Neuronal stem cell (in vitro differentiated cells): ENCODE measurements at regions not wholly inside any gene's neighbourhood (a gene's known extent, or its start where the extent isn't known, plus 50 kb on each side); places are given as distances from the start of the nearest gene placed in this dataset.

Experiments used
- DNase-seq: peaks from one replicate; pipeline ENCODE4 v3.0.0-alpha.2; 2013; ENCODE audit warnings: low spot score
- H2AFZ ChIP-seq: one replicate; pipeline ENCODE4 v1.6.1; 2013; ENCODE audit warnings: mild to moderate bottlenecking, low read length, inconsistent platforms
- H2AK5ac ChIP-seq: 2 replicates; pipeline ENCODE4 v1.6.1; 2013; ENCODE audit warnings: low read depth, mild to moderate bottlenecking, inconsistent platforms, low read length, moderate library complexity, mixed read lengths
- H2BK120ac ChIP-seq: 2 replicates; pipeline ENCODE4 v1.6.1; 2013; ENCODE audit warnings: low read depth, mild to moderate bottlenecking, inconsistent platforms, low read length, moderate library complexity, mixed read lengths
- H2BK12ac ChIP-seq: one replicate; pipeline ENCODE4 v1.6.1; 2013; ENCODE audit warnings: low read length, inconsistent platforms
- H2BK15ac ChIP-seq: 2 replicates; pipeline ENCODE4 v1.6.1; 2013; ENCODE audit warnings: mild to moderate bottlenecking, low read length, inconsistent platforms, mixed read lengths
- H2BK5ac ChIP-seq: one replicate; pipeline ENCODE4 v1.6.1; 2013; ENCODE audit warnings: inconsistent platforms, mild to moderate bottlenecking, low read length, moderate library complexity
- H3K14ac ChIP-seq: one replicate; pipeline ENCODE4 v1.6.1; 2013; ENCODE audit warnings: low read length, inconsistent platforms
- H3K18ac ChIP-seq: 2 replicates; pipeline ENCODE4 v1.6.1; 2013; ENCODE audit warnings: low read length, inconsistent platforms
- H3K23ac ChIP-seq: 2 replicates; pipeline ENCODE4 v1.6.1; 2013; ENCODE audit warnings: low read depth, mild to moderate bottlenecking, mixed read lengths, low read length, inconsistent platforms; ENCODE audit not compliant: poor library complexity
- H3K27ac ChIP-seq: replicated peaks from 3 replicates; pipeline ENCODE4 v1.5.1; 2013; ENCODE audit warnings: low read length, inconsistent platforms
- H3K27me3 ChIP-seq, 3 experiments: 2 replicates each; pipeline ENCODE4 v1.6.1; 2013; ENCODE audit warnings: low read length in 3 of 3, mild to moderate bottlenecking in 2 of 3, inconsistent platforms in 1 of 3, low read depth in 1 of 3, mixed read lengths in 1 of 3, moderate library complexity in 1 of 3; ENCODE audit not compliant: control insufficient read depth in 3 of 3, insufficient read depth in 3 of 3
- H3K36me3 ChIP-seq, 2 donors: replicated peaks in 1 of 2; 2 replicates each; pipeline ENCODE4 v1.6.1; 2013; ENCODE audit warnings: low read length in 2 of 2; ENCODE audit not compliant: control insufficient read depth in 2 of 2, insufficient read depth in 2 of 2
- H3K4ac ChIP-seq: 2 replicates; pipeline ENCODE4 v1.6.1; 2013; ENCODE audit warnings: inconsistent platforms, mild to moderate bottlenecking, low read length, moderate library complexity
- H3K4me1 ChIP-seq, 2 donors: 1 replicate in 1 of 2; 2 replicates in 1 of 2; pipeline ENCODE4 v1.6.1; 2013; ENCODE audit warnings: low read length in 2 of 2, low read depth in 1 of 2; ENCODE audit not compliant: control insufficient read depth in 2 of 2, insufficient read depth in 1 of 2
- H3K4me2 ChIP-seq: one replicate; pipeline ENCODE4 v1.6.1; 2013; ENCODE audit warnings: mild to moderate bottlenecking, low read length, inconsistent platforms; ENCODE audit not compliant: insufficient read depth, poor library complexity, severe bottlenecking
- H3K4me3 ChIP-seq, 2 donors: 2 replicates each; pipeline ENCODE4 v1.5.1; 2013; ENCODE audit warnings: low read length in 2 of 2, mild to moderate bottlenecking in 2 of 2, inconsistent platforms in 1 of 2, moderate library complexity in 1 of 2
- H3K79me1 ChIP-seq: one replicate; pipeline ENCODE4 v1.6.1; 2013; ENCODE audit warnings: low read depth, mild to moderate bottlenecking, inconsistent platforms, low read length, moderate library complexity
- H3K9ac ChIP-seq: one replicate; pipeline ENCODE4 v1.6.1; 2013; ENCODE audit warnings: mild to moderate bottlenecking, low read depth, low read length, inconsistent platforms; ENCODE audit not compliant: poor library complexity
- H3K9me3 ChIP-seq, 2 donors: replicated peaks in 1 of 2; 2 replicates each; pipeline versions ENCODE3 to v1.6.1; 2013; ENCODE audit warnings: low read length in 2 of 2, mild to moderate bottlenecking in 2 of 2, inconsistent platforms in 1 of 2, low read depth in 1 of 2, mixed read lengths in 1 of 2, moderate library complexity in 1 of 2; ENCODE audit not compliant: control insufficient read depth in 2 of 2, insufficient read depth in 1 of 2
- H4K8ac ChIP-seq: one replicate; pipeline ENCODE4 v1.6.1; 2013; ENCODE audit warnings: low read depth, mild to moderate bottlenecking, inconsistent platforms, low read length, moderate library complexity
- H4K91ac ChIP-seq: one replicate; pipeline ENCODE4 v1.6.1; 2013; ENCODE audit warnings: low read length, low read depth, mild to moderate bottlenecking, inconsistent platforms; ENCODE audit not compliant: poor library complexity
- WGBS, 2 donors: extraction: QIAGEN DNeasy Blood & Tissue Kit; methylation state at CpG; one replicate each; pipeline ENCODE4 v1.1.7; 2013; ENCODE audit warnings: missing lambda C conversion rate in 2 of 2, mixed read lengths in 1 of 2; ENCODE audit not compliant: insufficient read length in 2 of 2, insufficient replicate concordance in 1 of 2; ENCODE audit errors: extremely low coverage in 2 of 2; 5-methylcytosine and 5-hydroxymethylcytosine counted together

DNA sequence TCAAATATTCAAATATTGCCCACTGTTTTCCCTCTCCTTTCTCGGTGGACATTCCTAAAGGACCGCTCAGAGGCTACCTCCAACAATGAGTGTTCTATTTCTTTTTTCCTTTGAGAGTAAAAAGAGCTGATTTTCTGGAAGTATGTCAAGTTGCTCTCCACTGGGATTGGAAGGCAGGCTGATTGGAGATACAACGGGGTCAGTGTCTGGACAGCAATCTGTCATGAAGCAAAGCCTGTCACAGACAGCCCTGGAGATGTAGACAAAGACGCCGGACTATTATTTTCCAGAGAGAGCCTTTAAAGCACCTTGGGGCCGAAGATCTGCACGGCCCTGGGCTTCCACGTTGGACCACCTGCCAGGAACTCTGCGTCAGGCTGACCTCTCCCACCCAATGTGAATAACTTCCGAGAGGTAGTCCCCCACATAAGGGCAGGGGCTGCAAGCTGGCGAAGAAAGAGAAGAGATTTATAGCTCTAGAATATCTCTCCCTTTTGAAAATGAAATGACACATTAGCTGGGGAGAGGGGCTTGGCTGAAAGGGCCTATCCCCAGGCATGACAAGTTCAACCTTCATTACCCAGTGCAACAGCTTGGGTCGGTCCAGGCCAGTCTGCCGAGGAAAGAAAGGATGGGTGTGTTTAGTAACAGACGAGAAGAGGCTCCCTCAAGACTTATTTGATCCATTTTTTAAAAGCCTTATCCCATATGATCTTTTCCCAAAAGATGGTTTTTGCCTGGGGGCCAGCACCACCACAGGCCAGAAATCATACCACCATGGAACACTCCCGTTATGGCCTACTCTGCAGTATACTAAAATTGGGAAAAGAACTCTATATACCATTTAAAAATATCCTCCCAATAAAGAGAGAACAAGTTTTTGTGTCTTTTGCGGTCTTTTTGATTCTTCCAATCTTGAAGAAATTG lies 131.1 kb downstream of the OLIG3 start:
- Histone ChIP-seq H3K4ac (no peak overlapping the region), H3K27ac (no peak overlapping the region), H3K4me2 (no peak overlapping the region), H3K23ac (no peak overlapping the region), H3K36me3 (no peaks in the 10 kb centered on the region), H3K9ac (no peak overlapping the region), H3K4me3 (no peak overlapping the region), H2BK5ac (no peak overlapping the region), H3K14ac (no peak overlapping the region), H2BK12ac (no peak overlapping the region), H3K4me1 (peaks cover 0 to 11% of the 10 kb centered on the region in 2 donors), H2BK15ac (peak overlapping the region; percentile 15), H3K27me3 (peaks cover 0 to 10% (median 0%) of the 10 kb centered on the region in 3 experiments), H3K18ac (no peak overlapping the region), H3K9me3 (no peaks in the 10 kb centered on the region), H4K8ac (no peak overlapping the region), H3K79me1 (no peaks in the 10 kb centered on the region), H2AFZ (no peak overlapping the region), H2BK120ac (no peak overlapping the region), H2AK5ac (peak overlapping the region; percentile 93), H4K91ac (no peak overlapping the region)
- DNase-seq, result no peak
- WGBS, 2 donors, result no CpG with 5 or more reads among the region's 16 CpGs

DNA sequence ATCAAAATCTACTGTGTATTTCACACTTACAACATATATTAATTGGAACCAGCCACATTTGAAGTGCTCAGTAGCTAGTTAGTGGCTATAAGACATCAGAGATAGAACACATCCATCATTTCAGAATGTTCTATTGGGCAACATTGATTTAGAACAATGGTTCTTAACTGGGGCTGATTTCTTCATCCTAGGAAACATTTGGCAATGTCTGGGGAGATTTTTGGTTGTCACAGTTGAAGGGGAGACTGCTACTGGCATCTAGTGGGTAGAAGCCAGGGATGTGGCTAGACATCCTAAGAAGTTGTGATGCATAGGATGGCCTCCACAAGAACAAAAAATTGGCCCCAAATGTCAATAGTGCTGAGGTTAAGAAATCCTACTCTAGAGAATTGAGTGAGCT lies 132.5 kb downstream of the OLIG3 start:
- no peak for DNase-seq
- no peak overlapping the region for H3K4ac ChIP-seq
- no peak overlapping the region for H2BK12ac ChIP-seq
- H3K14ac ChIP-seq, result no peak overlapping the region
- no peak overlapping the region for H2BK15ac ChIP-seq
- H3K9ac ChIP-seq, result no peak overlapping the region
- no peak overlapping the region for H2BK5ac ChIP-seq
- H3K79me1 ChIP-seq, result no peaks in the 10 kb centered on the region
- H4K8ac ChIP-seq, result no peak overlapping the region
- no peak overlapping the region for H3K23ac ChIP-seq
- H3K27me3 ChIP-seq, result peaks cover 0 to 24% (median 0%) of the 10 kb centered on the region in 3 experiments
- H2BK120ac ChIP-seq, result no peak overlapping the region
- no peak overlapping the region for H3K18ac ChIP-seq
- no peak overlapping the region for H3K4me3 ChIP-seq
- no peaks in the 10 kb centered on the region for H3K36me3 ChIP-seq
- no peak overlapping the region for H2AFZ ChIP-seq
- H3K4me1 ChIP-seq, result peaks cover 0 to 15% of the 10 kb centered on the region in 2 donors
- no peaks in the 10 kb centered on the region for H3K9me3 ChIP-seq
- H3K27ac ChIP-seq, result no peak overlapping the region
- H2AK5ac ChIP-seq, result no peak overlapping the region
- H4K91ac ChIP-seq, result no peak overlapping the region
- no peak overlapping the region for H3K4me2 ChIP-seq

- Histone ChIP-seq H3K9ac (no peak overlapping the region), H3K14ac (no peak overlapping the region), H2BK120ac (no peak overlapping the region), H3K36me3 (no peaks in the 10 kb centered on the region), H3K79me1 (no peaks in the 10 kb centered on the region), H2BK12ac (no peak overlapping the region), H2BK15ac (no peak overlapping the region), H3K4me1 (peaks cover 0 to 12% of the 10 kb centered on the region in 2 donors), H3K4ac (no peak overlapping the region), H3K18ac (no peak overlapping the region), H2AFZ (no peak overlapping the region), H3K27ac (no peak overlapping the region), H3K9me3 (no peaks in the 10 kb centered on the region), H3K4me2 (no peak overlapping the region), H4K8ac (no peak overlapping the region), H3K4me3 (no peak overlapping the region), H4K91ac (no peak overlapping the region), H3K27me3 (peaks cover 0 to 42% (median 0%) of the 10 kb centered on the region in 3 experiments), H3K23ac (no peak overlapping the region), H2AK5ac (no peak overlapping the region), H2BK5ac (no peak overlapping the region)
- no CpG with 5 or more reads among the region's 3 CpGs for WGBS, 2 donors
- DNase-seq, result no peak
Observed at GRCh38 chr6:137358273-137358672, 135.9 kb downstream of the OLIG3 start.

DNA sequence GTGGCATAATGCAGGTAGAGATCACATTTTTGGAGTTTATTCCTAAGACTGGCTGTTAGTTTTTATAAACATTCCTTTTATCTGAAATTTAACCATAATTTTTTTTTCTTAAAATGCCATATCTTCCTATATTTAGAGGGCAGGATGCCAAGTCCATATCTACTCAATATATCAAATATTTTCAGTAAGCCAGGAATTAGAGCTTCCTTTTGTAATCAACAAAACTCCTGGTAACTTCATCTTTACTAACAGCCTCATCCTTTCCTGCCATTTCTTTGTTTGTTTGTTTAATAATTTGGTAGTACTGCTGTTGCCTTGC lies 136.3 kb downstream of the OLIG3 start:
- Histone ChIP-seq H3K4me3 (no peak overlapping the region), H2BK12ac (no peak overlapping the region), H3K4me2 (no peak overlapping the region), H2AK5ac (no peak overlapping the region), H4K91ac (no peak overlapping the region), H2AFZ (no peak overlapping the region), H3K27ac (no peak overlapping the region), H3K23ac (no peak overlapping the region), H4K8ac (no peak overlapping the region), H3K4me1 (peaks cover 0 to 12% of the 10 kb centered on the region in 2 donors), H3K18ac (no peak overlapping the region), H3K4ac (no peak overlapping the region), H2BK15ac (no peak overlapping the region), H3K36me3 (no peaks in the 10 kb centered on the region), H3K9ac (no peak overlapping the region), H2BK5ac (no peak overlapping the region), H3K79me1 (no peaks in the 10 kb centered on the region), H3K27me3 (peaks cover 0 to 44% (median 0%) of the 10 kb centered on the region in 3 experiments), H3K9me3 (no peaks in the 10 kb centered on the region), H3K14ac (no peak overlapping the region), H2BK120ac (no peak overlapping the region)
- DNase-seq, result no peak
